Osteocyte (in vitro differentiated cells): ENCODE measurements at regions not wholly inside any gene's neighbourhood (a gene's known extent, or its start where the extent isn't known, plus 50 kb on each side); places are given as distances from the start of the nearest gene placed in this dataset.

Source experiments
- DNase-seq: peaks from one replicate; pipeline ENCODE4 v3.0.0; 2021; ENCODE audit warnings: mixed read lengths; ENCODE audit not compliant: unreplicated experiment; ENCODE audit errors: extremely low spot score
- H3K27ac Mint-ChIP-seq: one replicate; pipeline ENCODE4 v1.8.0; 2021; ENCODE audit warnings: mild to moderate bottlenecking, mixed read lengths; ENCODE audit not compliant: unreplicated experiment
- H3K27me3 Mint-ChIP-seq: one replicate; pipeline ENCODE4 v1.8.0; 2021; ENCODE audit warnings: mixed read lengths; ENCODE audit not compliant: unreplicated experiment
- H3K36me3 Mint-ChIP-seq: one replicate; pipeline ENCODE4 v1.8.0; 2021; ENCODE audit warnings: mixed read lengths; ENCODE audit not compliant: unreplicated experiment
- H3K4me1 Mint-ChIP-seq: one replicate; pipeline ENCODE4 v1.8.0; 2021; ENCODE audit warnings: mixed read lengths; ENCODE audit not compliant: unreplicated experiment
- H3K4me3 Mint-ChIP-seq: one replicate; pipeline ENCODE4 v1.8.0; 2021; ENCODE audit warnings: mild to moderate bottlenecking, moderate library complexity, mixed read lengths; ENCODE audit not compliant: unreplicated experiment
- H3K9me3 Mint-ChIP-seq: one replicate; pipeline ENCODE4 v1.8.0; 2021; ENCODE audit warnings: mixed read lengths; ENCODE audit not compliant: unreplicated experiment
- CTCF ChIP-seq: fragments of 200-600 bp; sonication (generic); IDR thresholded peaks from 2 replicates; pipeline ENCODE4 v1.5.0; 2021; ENCODE audit warnings: antibody characterized with exemption, mild to moderate bottlenecking, moderate library complexity

DNA sequence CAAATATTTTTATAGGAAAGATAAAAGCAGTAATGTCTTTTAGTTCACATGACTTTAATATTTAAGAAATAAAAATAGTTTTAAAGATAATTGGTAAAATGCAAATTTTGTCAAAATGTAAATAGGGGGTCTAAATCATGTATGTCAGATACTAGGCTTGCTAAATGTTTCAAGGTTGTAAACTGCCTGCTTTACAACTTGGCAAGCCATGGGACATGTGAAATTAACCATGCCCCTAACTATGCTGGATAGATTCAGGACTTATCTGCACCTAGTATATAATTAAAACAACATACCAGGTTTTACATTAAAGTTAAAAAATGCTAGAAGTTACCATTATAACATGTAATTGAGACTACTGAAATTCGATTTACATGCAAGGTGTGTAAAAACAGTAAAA, 537.3 kb upstream of the MIS18BP1 start:
- H3K4me3 Mint-ChIP-seq: no peak overlapping the region
- H3K27me3 Mint-ChIP-seq: peaks cover 3% of the 10 kb centered on the region
- no peak overlapping the region for H3K27ac Mint-ChIP-seq
- no peaks in the 10 kb centered on the region for H3K36me3 Mint-ChIP-seq
- DNase-seq: no peak
- no peak for TF ChIP-seq CTCF
- H3K4me1 Mint-ChIP-seq: no peaks in the 10 kb centered on the region
- H3K9me3 Mint-ChIP-seq: peaks cover 18% of the 10 kb centered on the region

GRCh38 chr14:45787167-45787566, 534.2 kb upstream of the MIS18BP1 start:
- H3K4me1 Mint-ChIP-seq: no peaks in the 10 kb centered on the region
- TF ChIP-seq CTCF: no peak
- no peak overlapping the region for H3K27ac Mint-ChIP-seq
- peaks cover 2% of the 10 kb centered on the region for H3K36me3 Mint-ChIP-seq
- H3K9me3 Mint-ChIP-seq: peaks cover 37% of the 10 kb centered on the region
- DNase-seq: no peak
- H3K4me3 Mint-ChIP-seq: no peak overlapping the region
- H3K27me3 Mint-ChIP-seq: peaks cover 3% of the 10 kb centered on the region

DNA sequence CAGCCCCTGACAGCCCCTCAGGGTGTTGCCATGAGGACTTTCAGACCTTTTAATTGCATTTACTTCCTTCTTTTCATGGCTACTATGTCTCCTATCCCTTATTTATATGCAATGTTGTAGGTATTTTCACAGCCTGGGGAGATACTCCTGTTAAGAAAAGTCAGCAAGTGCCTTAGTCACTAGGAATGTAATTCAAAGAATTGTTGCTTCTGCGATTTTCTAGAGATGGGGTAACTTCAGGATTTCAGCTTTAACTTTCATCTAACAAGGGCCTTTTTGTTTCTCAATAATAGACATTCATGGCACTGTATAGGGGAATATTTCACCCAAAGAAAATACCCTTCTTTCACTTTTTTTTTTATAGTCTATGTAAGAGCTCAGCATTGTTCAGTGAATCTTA, 533.3 kb upstream of the MIS18BP1 start:
- peaks cover 2% of the 10 kb centered on the region for H3K36me3 Mint-ChIP-seq
- TF ChIP-seq CTCF: no peak
- H3K27ac Mint-ChIP-seq: no peak overlapping the region
- no peaks in the 10 kb centered on the region for H3K27me3 Mint-ChIP-seq
- H3K4me1 Mint-ChIP-seq: no peaks in the 10 kb centered on the region
- DNase-seq: no peak
- no peak overlapping the region for H3K4me3 Mint-ChIP-seq
- H3K9me3 Mint-ChIP-seq: peaks cover 44% of the 10 kb centered on the region

GRCh38 chr14:45785240-45785639, 532.2 kb upstream of the MIS18BP1 start:
- no peak for DNase-seq
- no peak overlapping the region for H3K27ac Mint-ChIP-seq
- H3K4me3 Mint-ChIP-seq: no peak overlapping the region
- H3K27me3 Mint-ChIP-seq: no peaks in the 10 kb centered on the region
- peaks cover 2% of the 10 kb centered on the region for H3K36me3 Mint-ChIP-seq
- peaks cover 45% of the 10 kb centered on the region for H3K9me3 Mint-ChIP-seq
- no peaks in the 10 kb centered on the region for H3K4me1 Mint-ChIP-seq
- no peak for TF ChIP-seq CTCF

GRCh38 chr14:45766247-45766646, 513.2 kb upstream of the MIS18BP1 start:
- Mint-ChIP-seq H3K4me3 (no peak overlapping the region), H3K4me1 (no peaks in the 10 kb centered on the region), H3K27ac (no peak overlapping the region), H3K36me3 (no peaks in the 10 kb centered on the region), H3K9me3 (peaks cover under 1% of the 10 kb centered on the region), H3K27me3 (peaks cover 14% of the 10 kb centered on the region)
- no peak for TF ChIP-seq CTCF
- DNase-seq: no peak
